ENCODE measurements at regions not wholly inside any gene's neighbourhood (a gene's known extent, or its start where the extent isn't known, plus 50 kb on each side); places are given as distances from the start of the nearest gene placed in this dataset.

DNA sequence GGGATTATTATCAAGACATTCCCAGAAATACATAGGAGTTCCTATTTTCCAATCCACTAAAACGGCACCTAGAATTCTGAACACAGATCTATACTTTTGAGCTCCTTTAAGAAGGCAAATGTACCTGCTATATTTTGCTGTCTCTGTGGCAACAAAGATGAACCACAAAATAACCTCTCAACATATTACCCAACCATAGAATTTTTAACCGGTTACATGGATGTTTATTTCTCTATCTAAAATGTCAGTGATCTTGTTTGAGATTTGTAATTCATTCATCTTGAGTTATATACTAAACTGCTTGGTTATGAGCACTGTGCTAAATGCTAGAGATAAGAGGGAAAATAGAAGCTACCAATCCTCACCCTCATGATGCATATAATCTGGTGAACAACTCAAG, 117.5 kb upstream of the HMGCLL1 start:
- Histone ChIP-seq H3K36me3 (no peaks in the 10 kb centered on the region), H3K27ac (no peak overlapping the region), H3K9me3 (no peaks in the 10 kb centered on the region), H3K27me3 (no peaks in the 10 kb centered on the region), H3K4me3 (no peak overlapping the region), H3K9ac (ENCODE audit: low read depth in 2 of 2, low read length in 2 of 2) (no peak overlapping the region), H3K4me1 (no peaks in the 10 kb centered on the region)
- no peak for DNase-seq
- TF ChIP-seq, protein P1, sequence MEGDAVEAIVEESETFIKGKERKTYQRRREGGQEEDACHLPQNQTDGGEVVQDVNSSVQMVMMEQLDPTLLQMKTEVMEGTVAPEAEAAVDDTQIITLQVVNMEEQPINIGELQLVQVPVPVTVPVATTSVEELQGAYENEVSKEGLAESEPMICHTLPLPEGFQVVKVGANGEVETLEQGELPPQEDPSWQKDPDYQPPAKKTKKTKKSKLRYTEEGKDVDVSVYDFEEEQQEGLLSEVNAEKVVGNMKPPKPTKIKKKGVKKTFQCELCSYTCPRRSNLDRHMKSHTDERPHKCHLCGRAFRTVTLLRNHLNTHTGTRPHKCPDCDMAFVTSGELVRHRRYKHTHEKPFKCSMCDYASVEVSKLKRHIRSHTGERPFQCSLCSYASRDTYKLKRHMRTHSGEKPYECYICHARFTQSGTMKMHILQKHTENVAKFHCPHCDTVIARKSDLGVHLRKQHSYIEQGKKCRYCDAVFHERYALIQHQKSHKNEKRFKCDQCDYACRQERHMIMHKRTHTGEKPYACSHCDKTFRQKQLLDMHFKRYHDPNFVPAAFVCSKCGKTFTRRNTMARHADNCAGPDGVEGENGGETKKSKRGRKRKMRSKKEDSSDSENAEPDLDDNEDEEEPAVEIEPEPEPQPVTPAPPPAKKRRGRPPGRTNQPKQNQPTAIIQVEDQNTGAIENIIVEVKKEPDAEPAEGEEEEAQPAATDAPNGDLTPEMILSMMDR (IDR thresholded peaks at IDR 0.05) = no peak
- intact Hi-C loops (cut with DNase I) = no loop called here

DNA sequence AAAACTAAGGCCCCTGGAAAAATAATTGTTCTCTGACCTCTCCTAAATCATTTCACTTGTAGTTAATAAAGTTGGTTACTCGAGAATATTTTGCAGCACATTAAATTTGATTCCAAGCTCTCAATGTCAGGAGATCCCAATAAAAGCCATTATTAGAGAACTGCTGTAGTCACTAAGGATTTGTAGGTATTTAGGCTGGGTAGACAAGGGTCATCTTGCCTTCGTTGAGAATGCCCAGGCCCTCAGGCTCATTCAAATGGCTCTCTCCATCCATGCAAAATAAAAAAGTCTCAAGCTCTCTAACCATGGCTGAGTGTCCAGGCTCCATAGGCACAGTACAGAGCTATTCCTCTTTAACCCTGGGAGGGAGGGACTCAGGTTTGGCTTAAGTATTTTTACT, 117.0 kb upstream of the HMGCLL1 start:
- no peaks in the 10 kb centered on the region for H3K9me3 ChIP-seq
- H3K27me3 ChIP-seq = no peaks in the 10 kb centered on the region
- no peak overlapping the region for H3K27ac ChIP-seq
- no peak for DNase-seq
- intact Hi-C loops (cut with DNase I) = no loop called here
- H3K9ac ChIP-seq (ENCODE audit: low read depth in 2 of 2, low read length in 2 of 2) = no peak overlapping the region
- no peak overlapping the region for H3K4me3 ChIP-seq
- H3K36me3 ChIP-seq = no peaks in the 10 kb centered on the region
- TF ChIP-seq, protein P1 (IDR thresholded peaks at IDR 0.05) = no peak
- H3K4me1 ChIP-seq = no peaks in the 10 kb centered on the region

DNA sequence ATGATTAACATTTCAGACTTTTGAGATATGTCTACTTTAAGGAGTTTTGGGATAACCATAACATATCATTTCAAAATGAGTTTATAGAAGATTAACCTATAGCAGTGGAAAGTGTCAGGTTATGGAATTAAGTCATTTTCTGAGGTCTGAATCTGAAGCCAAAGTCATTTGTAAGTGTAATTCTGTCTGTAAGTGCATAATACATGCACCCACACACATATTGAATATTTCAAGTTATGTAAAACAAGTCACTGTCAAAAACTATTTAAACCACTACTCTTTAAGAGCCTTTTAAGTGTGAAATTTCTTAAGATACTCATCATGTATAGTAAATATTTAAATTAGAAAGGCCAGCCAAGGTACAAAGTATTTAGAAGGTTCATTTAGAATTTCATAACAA, 115.8 kb upstream of the HMGCLL1 start:
- TF ChIP-seq, protein P1 (IDR thresholded peaks at IDR 0.05) = no peak

DNA sequence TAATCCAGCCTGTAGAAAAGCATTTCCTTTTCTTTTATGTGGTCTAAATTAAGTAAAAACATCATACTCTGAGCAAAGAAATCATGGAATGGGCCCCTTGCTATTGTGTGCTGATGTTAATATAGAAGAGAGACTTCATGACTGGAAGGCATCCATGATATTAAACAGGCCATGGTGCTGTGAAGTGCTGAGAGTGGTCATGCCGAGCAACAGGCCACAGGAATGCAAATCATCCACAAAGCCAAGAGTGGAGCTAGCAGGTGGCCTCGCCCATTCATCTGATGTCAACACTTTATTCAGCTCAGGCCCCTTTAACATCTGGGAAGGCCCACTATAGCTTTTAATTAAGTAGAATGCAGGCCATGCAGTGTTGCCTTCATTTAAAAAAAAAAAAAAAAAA, 115.2 kb upstream of the HMGCLL1 start:
- Histone ChIP-seq H3K36me3 (no peaks in the 10 kb centered on the region), H3K9me3 (no peaks in the 10 kb centered on the region), H3K27ac (no peak overlapping the region), H3K4me1 (no peaks in the 10 kb centered on the region), H3K4me3 (no peak overlapping the region), H3K9ac (ENCODE audit: low read depth in 2 of 2, low read length in 2 of 2) (no peak overlapping the region), H3K27me3 (no peaks in the 10 kb centered on the region)
- DNase-seq = no peak
- intact Hi-C loops (cut with DNase I) = no loop called here
- TF ChIP-seq, protein P1 (IDR thresholded peaks at IDR 0.05) = no peak

More for the DNA sequence above, 115.8 kb upstream of the HMGCLL1 start:
- H3K27me3 ChIP-seq = no peaks in the 10 kb centered on the region
- intact Hi-C loops (cut with DNase I) = no loop called here
- no peak overlapping the region for H3K4me3 ChIP-seq
- no peaks in the 10 kb centered on the region for H3K4me1 ChIP-seq
- H3K9me3 ChIP-seq = no peaks in the 10 kb centered on the region
- no peak for DNase-seq
- no peak overlapping the region for H3K9ac ChIP-seq (ENCODE audit: low read depth in 2 of 2, low read length in 2 of 2)
- H3K27ac ChIP-seq = no peak overlapping the region
- no peaks in the 10 kb centered on the region for H3K36me3 ChIP-seq

DNA sequence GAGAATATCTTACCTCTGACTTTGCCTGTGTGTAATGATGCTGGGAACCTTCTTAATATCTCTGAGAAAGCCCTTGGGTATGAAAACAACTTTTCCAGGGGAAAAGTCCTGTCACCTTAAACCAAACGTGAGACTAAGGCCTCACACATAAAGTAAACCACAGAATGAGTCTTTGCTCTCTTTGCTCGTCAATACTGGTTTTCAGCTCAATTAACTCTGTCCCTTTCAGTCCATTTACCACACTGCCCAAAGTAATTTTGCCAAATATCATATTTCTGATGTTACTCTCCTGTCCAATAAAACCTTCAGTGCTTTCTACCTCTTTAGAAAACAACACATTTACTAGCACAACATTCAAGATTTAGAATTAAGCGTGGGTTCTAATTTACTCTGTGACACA, 100.5 kb upstream of the HMGCLL1 start:
- no peak overlapping the region for H3K4me3 ChIP-seq
- no peaks in the 10 kb centered on the region for H3K36me3 ChIP-seq
- TF ChIP-seq, protein P1 (IDR thresholded peaks at IDR 0.05) = no peak
- H3K9ac ChIP-seq (ENCODE audit: low read depth in 2 of 2, low read length in 2 of 2) = no peak overlapping the region
- H3K4me1 ChIP-seq = no peaks in the 10 kb centered on the region
- H3K27ac ChIP-seq = no peak overlapping the region
- no peaks in the 10 kb centered on the region for H3K27me3 ChIP-seq
- no peaks in the 10 kb centered on the region for H3K9me3 ChIP-seq
- no peak for DNase-seq
- intact Hi-C loops (cut with DNase I) = no loop called here

All from colonic mucosa (tissue), 4 donors.